HepG2 (cell line): ENCODE measurements at regions not wholly inside any gene's neighbourhood (a gene's known extent, or its start where the extent isn't known, plus 50 kb on each side); places are given as distances from the start of the nearest gene placed in this dataset.

Experiments used
- ZNF143 ChIP-seq: sonication (generic); formaldehyde crosslinking; IDR thresholded peaks from 2 replicates; pipeline ENCODE4 v1.4.0; 2020; ENCODE audit warnings: missing genetic modification reagents
- ZNF431 ChIP-seq: sonication (generic); formaldehyde crosslinking; IDR thresholded peaks from 2 replicates; pipeline ENCODE4 v1.9.0; 2022; ENCODE audit warnings: missing genetic modification reagents, low read depth, mild to moderate bottlenecking, borderline replicate concordance

DNA sequence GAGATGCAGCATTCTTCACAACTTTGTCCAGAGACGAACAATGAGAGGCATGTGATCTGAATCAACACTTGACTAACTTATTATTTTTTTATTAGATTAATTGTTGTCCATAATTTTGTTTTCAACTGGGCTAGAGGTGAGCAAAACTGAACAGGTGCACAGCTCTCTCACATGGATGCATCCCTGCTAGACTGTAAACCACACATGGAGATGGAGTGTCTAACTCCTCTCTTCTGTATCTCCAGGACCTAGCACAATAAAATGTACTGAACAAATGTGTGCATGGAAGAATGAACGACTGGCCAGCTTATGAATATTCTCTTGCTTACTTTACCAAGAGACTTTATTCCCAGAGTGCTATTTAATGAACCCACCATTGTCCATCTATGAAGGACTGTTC is 627.7 kb downstream of the LIG4 start:
- TF ChIP-seq ZNF431 (no peak), ZNF143 (CRISPR knock-in tag) (no peak)
